ENCODE measurements at regions not wholly inside any gene's neighbourhood (a gene's known extent, or its start where the extent isn't known, plus 50 kb on each side); places are given as distances from the start of the nearest gene placed in this dataset.

DNA sequence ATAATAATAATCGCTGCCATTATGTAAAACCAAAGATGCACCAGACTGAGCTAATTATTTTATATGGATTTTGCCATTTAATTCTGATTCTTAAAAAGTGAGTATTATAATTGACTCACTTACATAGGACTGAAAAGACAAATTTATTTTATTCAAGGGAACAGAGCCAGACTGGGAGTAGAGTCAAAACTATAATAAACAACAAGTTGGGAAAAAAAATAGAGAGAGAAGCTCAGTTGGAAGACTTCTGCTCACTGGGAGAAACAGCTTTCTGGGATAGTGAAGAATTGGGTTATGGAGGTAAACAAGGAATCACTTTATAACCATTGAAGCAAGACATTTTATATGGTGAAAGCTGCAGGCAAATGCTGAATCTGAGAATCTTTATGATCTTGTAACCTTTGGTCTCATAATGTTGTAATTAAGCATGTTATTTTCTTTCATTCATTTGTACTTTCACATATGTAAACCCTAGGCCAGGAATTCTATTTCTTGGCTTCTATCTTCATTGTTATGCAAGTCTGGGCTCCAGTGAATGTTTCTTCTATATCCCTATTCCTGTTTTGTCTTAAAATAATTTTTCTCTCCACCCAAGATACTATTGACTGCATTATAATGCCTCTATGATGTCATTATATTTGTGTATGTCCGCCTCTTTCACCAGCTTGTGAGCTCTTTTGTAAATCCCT lies 725.3 kb upstream of the CCDC179 start:
- Mint-ChIP-seq H3K36me3 (ENCODE audit: low read depth) (no peaks in the 10 kb centered on the region), H3K4me1 (ENCODE audit: low read depth) (no peaks in the 10 kb centered on the region), H3K27me3 (no peaks in the 10 kb centered on the region), H3K27ac (no peak overlapping the region), H3K9me3 (no peaks in the 10 kb centered on the region), H3K4me3 (no peak overlapping the region)
- CTCF ChIA-PET, result no interaction called here
- no peaks in the 10 kb centered on the region for H3K4me1 ChIP-seq (ENCODE audit: insufficient read depth, low read length)
- peaks cover 0 to 3% of the 10 kb centered on the region in 2 experiments for H3K9me3 ChIP-seq (ENCODE audit: control insufficient read depth in 1 of 2, insufficient read depth in 1 of 2, low read length in 2 of 2)
- no peak for TF ChIP-seq CTCF (IDR thresholded peaks at IDR 0.05)
- intact Hi-C loops (cut with DNase I, micrococcal nuclease), result no loop called here
- no peak for ATAC-seq (ENCODE audit: poor library complexity)
- H3K27ac ChIP-seq (ENCODE audit: low read depth in 1 of 2, low read length in 2 of 2), result no peak overlapping the region
- H3K4me3 ChIP-seq (ENCODE audit: low read length), result no peak overlapping the region
- DNase-seq, result no peak
- H3K36me3 ChIP-seq (ENCODE audit: insufficient read depth, low read length), result no peaks in the 10 kb centered on the region
- POLR2A ChIA-PET, result no interaction called here
- no peaks in the 10 kb centered on the region for H3K27me3 ChIP-seq (ENCODE audit: control insufficient read depth in 1 of 2, insufficient read depth in 2 of 2, low read length in 2 of 2)

GRCh38 chr11:23586173-23586572 lies 725.9 kb upstream of the CCDC179 start:
- H3K27ac ChIP-seq (ENCODE audit: low read depth in 1 of 2, low read length in 2 of 2), result no peak overlapping the region
- no peak for TF ChIP-seq CTCF (IDR thresholded peaks at IDR 0.05)
- no peak overlapping the region for H3K4me3 ChIP-seq (ENCODE audit: low read length)
- no peaks in the 10 kb centered on the region for H3K36me3 ChIP-seq (ENCODE audit: insufficient read depth, low read length)
- no peak overlapping the region for H3K4me3 Mint-ChIP-seq
- POLR2A ChIA-PET, result no interaction called here
- no peaks in the 10 kb centered on the region for H3K27me3 ChIP-seq (ENCODE audit: control insufficient read depth in 1 of 2, insufficient read depth in 2 of 2, low read length in 2 of 2)
- H3K36me3 Mint-ChIP-seq (ENCODE audit: low read depth), result no peaks in the 10 kb centered on the region
- CTCF ChIA-PET, result no interaction called here
- no peak for ATAC-seq (ENCODE audit: poor library complexity)
- no peak overlapping the region for H3K27ac Mint-ChIP-seq
- DNase-seq, result no peak
- H3K27me3 Mint-ChIP-seq, result no peaks in the 10 kb centered on the region
- intact Hi-C loops (cut with DNase I, micrococcal nuclease), result no loop called here
- H3K9me3 Mint-ChIP-seq, result peaks cover 3% of the 10 kb centered on the region
- peaks cover 0 to 3% of the 10 kb centered on the region in 2 experiments for H3K9me3 ChIP-seq (ENCODE audit: control insufficient read depth in 1 of 2, insufficient read depth in 1 of 2, low read length in 2 of 2)
- H3K4me1 Mint-ChIP-seq (ENCODE audit: low read depth), result no peaks in the 10 kb centered on the region
- no peaks in the 10 kb centered on the region for H3K4me1 ChIP-seq (ENCODE audit: insufficient read depth, low read length)

DNA sequence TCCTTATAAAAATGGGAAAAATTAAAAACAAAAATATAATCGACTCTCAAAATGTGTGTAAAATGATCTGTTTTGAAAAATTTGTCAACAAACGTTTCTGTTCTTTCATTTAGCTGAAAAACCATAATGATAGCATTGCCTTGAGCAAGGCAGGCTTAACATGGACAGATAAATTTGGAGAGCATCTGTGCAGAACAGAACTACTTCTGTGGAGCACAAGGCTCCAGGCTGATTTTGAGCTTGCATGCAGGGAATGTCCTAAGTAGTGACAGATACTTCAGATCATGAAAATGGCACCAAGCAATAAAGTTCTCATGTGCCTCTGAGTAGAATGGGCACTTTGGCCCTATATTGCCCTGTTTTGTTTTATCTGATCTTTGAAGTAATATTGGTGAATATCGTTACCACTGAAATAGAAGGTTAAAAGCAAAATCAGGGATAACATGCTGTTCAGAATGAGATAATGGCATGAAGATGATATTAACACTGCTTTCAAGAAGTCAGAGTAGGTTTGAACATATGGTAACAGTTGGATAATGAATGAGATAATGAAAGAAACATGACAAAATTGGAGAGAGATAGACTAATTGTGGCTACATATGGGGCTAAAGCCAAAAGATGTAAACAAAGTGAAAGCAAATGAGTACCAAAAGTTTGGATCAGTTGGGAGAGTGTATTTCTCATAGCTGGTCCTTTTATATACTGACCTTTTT lies 730.5 kb upstream of the CCDC179 start:
- no peak overlapping the region for H3K4me3 ChIP-seq (ENCODE audit: low read length)
- ATAC-seq (ENCODE audit: poor library complexity) (no peak), DNase-seq (no peak)
- H3K4me1 ChIP-seq (ENCODE audit: insufficient read depth, low read length), result no peaks in the 10 kb centered on the region
- H3K27me3 ChIP-seq (ENCODE audit: control insufficient read depth in 1 of 2, insufficient read depth in 2 of 2, low read length in 2 of 2), result no peaks in the 10 kb centered on the region
- H3K9me3 Mint-ChIP-seq, result peaks cover 7% of the 10 kb centered on the region
- ChIA-PET POLR2A (no interaction called here), CTCF (no interaction called here)
- no peaks in the 10 kb centered on the region for H3K4me1 Mint-ChIP-seq (ENCODE audit: low read depth)
- H3K27me3 Mint-ChIP-seq, result no peaks in the 10 kb centered on the region
- no peak overlapping the region for H3K27ac Mint-ChIP-seq
- no peaks in the 10 kb centered on the region for H3K36me3 ChIP-seq (ENCODE audit: insufficient read depth, low read length)
- peaks cover 0 to 3% of the 10 kb centered on the region in 2 experiments for H3K9me3 ChIP-seq (ENCODE audit: control insufficient read depth in 1 of 2, insufficient read depth in 1 of 2, low read length in 2 of 2)
- intact Hi-C loops (cut with DNase I, micrococcal nuclease), result no loop called here
- H3K4me3 Mint-ChIP-seq, result no peak overlapping the region
- no peak overlapping the region for H3K27ac ChIP-seq (ENCODE audit: low read depth in 1 of 2, low read length in 2 of 2)
- no peak for TF ChIP-seq CTCF (IDR thresholded peaks at IDR 0.05)
- H3K36me3 Mint-ChIP-seq (ENCODE audit: low read depth), result no peaks in the 10 kb centered on the region
